Fibroblast of pulmonary artery (primary cell): ENCODE measurements at regions not wholly inside any gene's neighbourhood (a gene's known extent, or its start where the extent isn't known, plus 50 kb on each side); places are given as distances from the start of the nearest gene placed in this dataset.
A peak's percentile ranks its signal among the peaks of the same experiment; 100 is the strongest.

Experiments used
- DNase-seq: peaks from one replicate; pipeline ENCODE4 v3.0.0-alpha.2; 2010; ENCODE audit warnings: low read depth
- H3K4me3 ChIP-seq: replicated peaks from 2 replicates; pipeline ENCODE4 v1.5.1; 2011; ENCODE audit warnings: low read depth, mild to moderate bottlenecking, control low read depth, low read length, moderate library complexity
- CTCF ChIP-seq: IDR thresholded peaks from 2 replicates; pipeline ENCODE4 v1.5.1; 2011; ENCODE audit warnings: mild to moderate bottlenecking, control low read depth, low read length, inconsistent platforms; ENCODE audit errors: missing control alignments

GRCh38 chr2:124967325-124967724 is 942.2 kb downstream of the CNTNAP5 start:
- no peak for DNase-seq

GRCh38 chr2:124970030-124970429 is 944.9 kb downstream of the CNTNAP5 start:
- no peak overlapping the region for H3K4me3 ChIP-seq
- DNase-seq: no peak
- TF ChIP-seq CTCF: no peak

More at GRCh38 chr2:124967325-124967724, 942.2 kb downstream of the CNTNAP5 start:
- no peak overlapping the region for H3K4me3 ChIP-seq
- no peak for TF ChIP-seq CTCF

DNA sequence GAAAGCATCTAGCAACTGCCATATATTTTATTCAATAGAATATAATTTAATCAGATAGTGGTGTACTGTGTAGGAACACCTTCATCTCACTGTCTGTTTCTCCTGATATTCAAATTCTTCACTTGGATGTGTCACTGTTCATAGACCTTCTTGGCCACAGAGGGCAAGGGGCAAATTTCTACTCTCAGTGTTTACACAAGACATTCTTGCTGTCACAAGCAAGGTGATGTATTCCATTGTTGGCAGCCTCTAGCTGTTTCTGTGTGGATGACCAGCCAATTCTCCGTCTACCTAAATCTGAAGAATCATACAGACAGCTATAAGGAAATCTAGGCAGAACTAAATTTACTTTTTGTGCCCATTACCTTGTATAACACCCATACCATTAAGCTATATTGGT is 948.3 kb downstream of the CNTNAP5 start:
- peak; percentile 6 for DNase-seq
- TF ChIP-seq CTCF: no peak

DNA sequence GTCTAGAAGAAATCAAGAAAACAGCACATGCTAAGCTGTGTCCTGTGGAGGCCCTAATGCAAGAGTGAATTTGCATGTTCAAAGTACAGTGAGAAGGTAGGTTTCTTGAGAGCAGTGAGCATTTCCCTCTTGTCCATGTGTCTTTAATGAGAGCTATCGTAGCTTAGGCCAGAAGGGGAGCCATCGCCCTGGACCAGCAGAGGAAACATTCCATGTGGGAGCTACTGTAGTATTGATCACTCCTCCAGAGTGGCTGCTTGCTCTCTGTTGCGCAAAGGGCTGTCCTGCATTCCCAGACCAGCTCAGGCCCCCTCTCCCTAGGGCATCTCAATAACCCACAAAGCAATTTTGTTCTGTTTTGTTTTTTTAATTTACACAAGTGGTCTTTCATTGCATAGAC is 950.1 kb downstream of the CNTNAP5 start:
- TF ChIP-seq CTCF: no peak
- DNase-seq: no peak
- no peak overlapping the region for H3K4me3 ChIP-seq

More for the DNA sequence above, 948.3 kb downstream of the CNTNAP5 start:
- no peak overlapping the region for H3K4me3 ChIP-seq

DNA sequence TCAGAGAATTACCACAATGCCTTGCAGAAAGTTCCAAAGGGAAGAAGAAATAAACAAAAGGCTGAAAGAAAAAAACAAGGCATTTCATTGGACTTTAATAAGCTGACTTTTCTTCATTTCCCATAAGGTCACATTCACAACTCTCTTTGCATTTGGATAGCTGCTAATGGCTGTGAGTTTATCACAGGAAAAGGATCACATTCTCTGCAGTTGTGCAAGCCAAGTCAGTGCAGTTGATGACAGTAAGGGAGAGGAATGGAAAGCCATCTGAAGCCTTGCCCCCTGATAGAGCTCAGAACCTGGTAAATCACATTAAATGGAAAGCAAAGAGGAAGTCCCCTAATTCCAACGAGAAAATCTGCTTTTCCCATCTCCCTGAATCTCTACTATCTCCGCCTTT is 950.6 kb downstream of the CNTNAP5 start:
- no peak for TF ChIP-seq CTCF
- DNase-seq: no peak
- H3K4me3 ChIP-seq: no peak overlapping the region

GRCh38 chr2:124978597-124978996 is 953.5 kb downstream of the CNTNAP5 start:
- H3K4me3 ChIP-seq: no peak overlapping the region
- DNase-seq: no peak
- TF ChIP-seq CTCF: no peak

DNA sequence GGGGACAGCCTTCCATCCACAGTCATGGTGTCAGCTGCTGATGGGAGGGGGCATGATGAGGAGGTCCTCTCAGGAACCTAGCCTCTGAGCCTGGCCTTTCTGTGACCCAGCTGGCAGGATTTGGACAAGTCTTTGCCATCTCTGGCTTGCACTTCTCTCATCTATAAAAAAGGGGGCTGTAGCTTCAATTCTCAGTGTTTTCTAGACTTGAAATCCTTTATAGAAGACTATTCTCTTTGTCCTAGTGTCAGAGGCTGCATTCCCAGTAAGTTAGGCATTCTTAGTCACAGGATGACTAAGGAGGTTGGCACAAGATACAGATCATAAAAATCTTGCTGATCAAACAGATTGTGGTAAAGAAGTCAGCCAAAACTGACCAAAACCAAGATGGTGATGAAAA is 958.5 kb downstream of the CNTNAP5 start:
- peak; percentile 2 for DNase-seq

More for the DNA sequence above, 958.5 kb downstream of the CNTNAP5 start:
- TF ChIP-seq CTCF: no peak
- H3K4me3 ChIP-seq: no peak overlapping the region
